ENCODE measurements at regions not wholly inside any gene's neighbourhood (a gene's known extent, or its start where the extent isn't known, plus 50 kb on each side); places are given as distances from the start of the nearest gene placed in this dataset.

DNA sequence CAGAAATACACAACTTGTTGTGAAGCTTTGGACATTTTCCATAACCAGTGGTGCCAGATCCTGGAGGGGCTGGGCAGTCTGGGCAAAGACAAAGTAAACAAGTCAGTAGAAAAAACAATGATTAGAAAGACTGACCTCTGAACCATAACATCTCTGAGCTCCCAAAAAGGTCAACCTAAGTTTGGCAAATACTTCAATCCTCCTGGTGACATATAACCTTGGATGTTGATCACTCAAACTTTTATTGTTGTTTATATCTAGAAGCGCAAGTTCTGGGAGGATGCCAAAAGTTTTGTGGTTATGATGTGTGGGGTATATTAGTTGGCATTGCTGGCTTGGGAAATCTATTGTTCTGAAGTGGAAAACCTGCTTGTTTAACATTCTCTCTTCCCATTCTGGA, 257.7 kb downstream of the DIPK2A start:
- no peak for DNase-seq (ENCODE audit: low spot score)

DNA sequence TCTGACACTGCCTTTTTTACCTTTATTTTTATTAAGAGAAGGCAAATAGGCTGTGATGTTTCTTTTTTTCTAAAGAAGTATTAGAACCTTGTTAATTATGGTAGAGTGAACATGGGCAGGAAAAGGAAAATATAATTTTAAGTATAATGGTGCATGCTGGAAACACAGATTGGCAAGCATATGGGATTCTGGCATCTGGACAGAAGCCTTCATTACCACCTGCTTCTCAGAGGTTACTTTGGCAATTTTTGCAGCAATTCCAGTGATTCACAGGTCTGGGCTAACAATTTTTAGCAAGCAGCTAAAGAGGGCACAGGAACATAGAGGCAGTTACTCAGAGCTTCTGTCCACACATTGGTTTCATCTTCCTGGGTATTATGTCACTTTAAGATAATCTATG, 258.3 kb downstream of the DIPK2A start:
- no peak for DNase-seq (ENCODE audit: low spot score)

DNA sequence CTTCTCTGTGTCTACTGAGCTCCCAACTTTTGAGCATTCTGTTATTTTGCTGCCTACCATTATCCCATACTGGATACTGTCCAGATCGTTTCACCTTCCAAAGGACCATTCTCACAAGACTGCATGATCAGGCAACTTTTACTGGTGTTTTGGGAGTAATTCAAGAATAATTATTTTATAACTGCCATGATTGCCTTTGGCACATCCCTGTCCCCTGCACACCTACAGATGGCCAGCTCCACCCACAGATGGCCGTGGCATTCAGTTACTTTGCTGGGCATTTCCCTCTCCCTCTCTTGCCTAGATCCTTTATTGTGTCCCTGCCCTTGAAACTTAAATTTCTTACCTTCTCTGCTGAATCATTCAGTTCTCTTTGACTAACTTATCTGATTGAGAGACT, 263.9 kb downstream of the DIPK2A start:
- DNase-seq (ENCODE audit: low spot score): no peak

GRCh38 chr3:144237351-144237750, 265.7 kb downstream of the DIPK2A start:
- DNase-seq (ENCODE audit: low spot score): no peak

GRCh38 chr3:144241404-144241803, 269.8 kb downstream of the DIPK2A start:
- DNase-seq (ENCODE audit: low spot score): no peak

DNA sequence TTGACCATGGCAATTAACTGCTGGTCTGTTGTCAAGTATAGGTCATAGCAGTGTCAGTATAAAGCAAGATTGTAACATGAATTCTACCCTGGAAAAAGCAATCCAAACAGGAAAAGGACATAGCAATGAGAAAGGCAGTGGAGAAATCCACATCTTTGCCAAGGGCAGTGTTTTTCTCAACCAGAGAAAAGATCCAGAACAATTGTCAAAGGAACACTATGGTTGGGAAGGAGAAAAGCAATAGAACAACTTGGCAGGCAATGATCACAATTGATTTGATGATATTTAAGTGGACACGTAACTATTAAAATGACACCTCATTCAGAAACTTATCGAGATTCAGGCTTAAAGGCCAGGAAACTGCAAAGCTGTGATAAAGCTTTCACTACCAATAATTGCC, 271.1 kb downstream of the DIPK2A start:
- DNase-seq (ENCODE audit: low spot score): no peak

DNA sequence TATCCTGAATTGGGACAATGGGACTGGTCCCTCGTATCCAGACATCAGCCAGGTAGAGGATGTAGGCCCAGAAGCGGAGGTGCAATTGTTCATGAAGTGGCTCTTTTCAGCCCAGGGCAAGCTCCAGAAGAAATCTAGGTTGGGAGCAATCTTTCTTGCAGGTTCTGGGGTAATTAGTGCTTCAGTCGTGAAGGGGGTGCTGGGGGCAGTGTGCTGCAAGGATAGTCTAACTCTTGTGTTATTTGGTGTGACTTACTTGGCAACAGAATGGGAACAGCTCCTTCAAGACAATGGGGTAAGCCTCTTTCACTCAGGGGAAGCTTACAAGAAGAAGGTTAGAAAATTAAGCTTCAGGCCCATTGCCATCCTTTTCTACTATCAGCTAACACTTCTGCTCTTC, 273.0 kb downstream of the DIPK2A start:
- DNase-seq (ENCODE audit: low spot score): peak; percentile 31

DNA sequence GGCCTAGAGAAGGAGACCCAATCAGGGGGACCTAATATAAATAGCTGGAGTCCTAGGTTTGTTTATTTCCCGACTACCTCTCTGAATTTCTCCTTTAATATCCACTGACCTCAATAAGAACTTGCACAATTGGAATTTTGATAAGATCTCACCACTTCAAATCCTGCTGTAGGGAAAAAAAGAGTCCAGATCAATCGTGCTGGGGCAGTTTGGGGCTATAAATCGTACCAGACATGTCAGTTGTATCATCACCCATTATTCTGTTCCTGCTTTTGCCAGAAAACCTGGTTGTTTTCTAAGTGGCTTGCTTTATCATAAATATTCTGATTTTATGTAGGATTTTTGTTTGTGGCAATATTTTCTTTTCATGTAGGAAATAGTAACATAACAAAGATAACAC, 281.3 kb downstream of the DIPK2A start:
- DNase-seq (ENCODE audit: low spot score): no peak

DNA sequence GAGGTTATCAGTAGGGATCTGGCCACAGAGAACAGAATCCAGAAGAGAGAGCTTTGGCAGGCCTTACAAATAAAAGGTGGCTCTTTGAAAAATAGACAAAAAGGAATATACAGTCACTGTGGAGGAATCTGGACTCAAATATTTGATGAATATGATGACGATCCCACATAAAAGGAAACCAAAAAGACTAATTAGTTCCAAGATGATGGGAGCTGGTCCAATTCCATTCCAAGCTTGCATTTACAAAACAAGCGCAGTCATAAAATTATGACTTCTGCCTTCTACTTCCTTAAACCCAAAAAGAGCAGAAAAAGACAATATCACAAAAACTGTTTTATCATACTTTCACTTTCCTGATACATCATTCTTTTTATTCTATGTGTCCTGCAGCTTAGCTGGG, 285.8 kb downstream of the DIPK2A start:
- DNase-seq (ENCODE audit: low spot score): no peak

DNA sequence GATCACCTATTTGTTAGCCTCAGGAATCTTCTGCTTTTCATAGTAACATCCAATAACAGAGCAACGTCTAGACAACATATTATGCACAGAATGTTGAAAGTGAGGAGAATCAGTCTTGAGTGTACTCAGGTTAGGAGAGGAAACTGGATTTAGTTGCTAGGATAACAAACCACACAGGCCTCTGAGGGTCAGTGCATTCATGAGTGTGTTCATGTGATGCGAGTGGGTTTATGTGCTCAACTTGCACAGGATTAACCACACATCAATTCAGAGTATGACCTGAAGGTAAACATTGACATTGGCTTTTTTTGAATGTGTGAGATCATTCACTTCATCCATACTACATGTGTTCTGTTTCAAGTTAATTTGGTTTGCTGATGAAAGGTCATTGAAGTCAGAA, 287.6 kb downstream of the DIPK2A start:
- DNase-seq (ENCODE audit: low spot score): no peak

DNA sequence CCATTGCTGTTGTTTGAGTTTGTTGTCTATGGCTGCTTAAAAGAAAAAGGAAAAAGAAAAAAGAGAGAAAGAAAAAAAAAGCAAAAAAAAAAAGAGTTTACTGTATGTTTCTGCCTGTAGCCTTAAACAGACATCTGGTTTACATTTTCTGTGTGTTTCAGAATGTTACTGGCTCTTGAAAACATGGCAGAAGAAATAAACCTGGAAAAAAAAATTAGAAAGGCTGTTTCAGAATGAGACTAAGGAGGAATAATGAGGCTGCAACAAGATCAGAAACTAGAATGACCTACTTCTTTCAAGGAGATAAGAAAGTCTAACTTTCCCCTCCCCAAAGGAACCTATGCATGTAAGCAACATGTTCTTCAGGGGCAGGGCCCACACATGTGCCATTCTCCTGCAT, 292.1 kb downstream of the DIPK2A start:
- no peak for DNase-seq (ENCODE audit: low spot score)

DNA sequence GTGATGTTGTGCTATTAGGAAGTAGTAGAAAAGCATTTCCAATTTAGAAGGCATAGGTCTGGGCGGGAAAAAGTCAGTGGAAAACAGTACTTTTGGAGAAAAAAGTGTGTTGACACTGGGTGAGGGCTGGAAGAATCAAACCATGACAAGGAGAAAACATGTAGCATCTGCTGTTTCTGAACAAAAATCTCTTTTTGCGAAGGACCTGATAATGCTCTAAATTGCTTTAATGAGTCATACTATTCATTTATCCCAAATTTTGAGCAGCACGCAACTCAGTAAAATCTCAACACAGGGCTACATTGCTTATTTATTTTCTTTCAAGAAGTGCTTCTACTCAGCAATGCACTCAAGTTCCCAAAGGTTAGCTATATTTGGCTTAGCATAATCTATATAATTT, 292.7 kb downstream of the DIPK2A start:
- no peak for DNase-seq (ENCODE audit: low spot score)

GRCh38 chr3:144264794-144265193, 293.2 kb downstream of the DIPK2A start:
- DNase-seq (ENCODE audit: low spot score): no peak

DNA sequence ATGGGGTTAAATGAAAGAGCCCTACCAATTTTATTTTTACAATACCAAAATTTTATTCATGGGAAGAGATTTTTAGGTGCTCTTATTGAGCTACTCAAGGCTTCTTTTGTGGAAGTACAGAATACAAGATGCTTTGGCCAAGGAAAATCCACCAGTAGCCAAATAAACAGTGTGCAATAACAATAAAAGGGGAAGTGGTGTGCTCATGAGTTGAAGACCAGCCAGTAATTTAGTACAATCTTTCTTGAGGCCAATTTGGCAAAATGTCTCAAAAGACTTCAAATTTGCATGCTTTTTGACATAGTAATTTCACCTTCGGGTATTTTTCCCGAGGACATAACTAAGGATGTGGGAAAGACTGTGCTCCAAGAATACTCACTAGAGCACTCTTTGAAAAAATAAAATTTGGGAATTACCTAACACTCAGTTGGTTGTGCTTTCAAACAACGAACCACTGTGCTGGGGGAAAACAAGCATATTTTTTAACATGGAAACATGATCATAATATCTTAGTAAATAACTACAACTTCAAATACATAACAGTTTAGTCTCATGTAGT, 294.0 kb downstream of the DIPK2A start:
- DNase-seq (ENCODE audit: low spot score): no peak

DNA sequence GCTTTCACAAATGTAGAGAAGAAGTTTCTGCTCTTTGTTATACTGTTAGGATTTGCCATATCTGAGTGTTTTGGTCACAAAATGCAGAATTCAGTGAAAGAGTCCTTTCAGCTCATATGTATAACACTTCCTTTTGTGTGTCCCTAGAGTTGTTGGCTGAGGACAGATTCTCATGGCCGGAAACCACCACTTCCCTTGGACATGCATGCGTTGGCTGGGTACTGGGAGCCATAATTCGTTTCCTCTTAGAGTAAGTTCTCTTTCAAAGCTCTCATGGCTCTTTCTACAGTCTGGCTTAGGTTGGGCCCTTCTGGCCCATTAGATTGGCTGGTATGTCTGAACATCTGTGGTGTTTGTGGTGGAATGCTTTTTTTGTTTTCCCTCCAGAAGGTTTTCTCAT, 298.5 kb downstream of the DIPK2A start:
- DNase-seq (ENCODE audit: low spot score): no peak

GRCh38 chr3:144272680-144273079, 301.1 kb downstream of the DIPK2A start:
- DNase-seq (ENCODE audit: low spot score): no peak

- no peak for DNase-seq (ENCODE audit: low spot score)
Measured at GRCh38 chr3:144273601-144274000, 302.0 kb downstream of the DIPK2A start.

DNA sequence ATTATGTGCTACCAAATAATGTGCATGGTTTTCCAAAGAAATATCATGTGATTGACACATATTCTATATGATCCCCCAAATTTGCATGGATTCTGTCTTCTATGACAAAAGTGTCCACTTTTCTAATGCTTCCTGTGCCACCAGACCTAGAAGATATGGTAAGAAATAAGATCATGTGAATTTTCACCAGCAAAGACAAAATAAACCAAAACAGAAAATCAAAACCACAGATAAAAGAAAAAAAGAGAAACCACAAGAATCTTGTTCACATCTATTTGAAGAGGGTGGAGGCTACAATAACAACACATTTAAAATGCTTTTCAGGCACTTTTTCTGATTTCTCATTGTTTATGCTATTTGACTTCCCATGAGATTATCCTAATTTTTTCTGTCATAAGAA, 303.4 kb downstream of the DIPK2A start:
- no peak for DNase-seq (ENCODE audit: low spot score)

DNA sequence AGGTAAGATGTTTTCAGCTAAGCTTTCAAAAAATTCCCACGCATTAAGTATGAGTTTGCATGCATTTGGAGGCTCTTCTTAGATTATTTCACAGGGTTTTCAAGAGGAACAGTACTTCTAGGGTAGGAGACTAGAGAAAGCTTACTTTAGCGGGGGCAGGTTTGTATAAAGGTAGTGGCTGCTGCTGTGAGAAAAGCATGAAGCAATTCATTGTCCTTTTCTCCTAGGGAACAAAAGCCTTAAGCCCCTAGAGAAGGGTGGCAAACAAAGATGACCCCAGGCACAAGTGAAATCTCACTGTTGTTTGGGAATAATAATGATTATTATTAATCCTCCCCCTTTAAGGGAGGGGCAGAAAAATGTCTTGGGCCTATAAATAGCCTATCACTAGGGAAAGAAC, 310.7 kb downstream of the DIPK2A start:
- no peak for DNase-seq (ENCODE audit: low spot score)

- DNase-seq (ENCODE audit: low spot score): no peak
Measured at GRCh38 chr3:144286235-144286910, 314.8 kb downstream of the DIPK2A start.

GRCh38 chr3:144287001-144287400, 315.4 kb downstream of the DIPK2A start:
- no peak for DNase-seq (ENCODE audit: low spot score)

DNA sequence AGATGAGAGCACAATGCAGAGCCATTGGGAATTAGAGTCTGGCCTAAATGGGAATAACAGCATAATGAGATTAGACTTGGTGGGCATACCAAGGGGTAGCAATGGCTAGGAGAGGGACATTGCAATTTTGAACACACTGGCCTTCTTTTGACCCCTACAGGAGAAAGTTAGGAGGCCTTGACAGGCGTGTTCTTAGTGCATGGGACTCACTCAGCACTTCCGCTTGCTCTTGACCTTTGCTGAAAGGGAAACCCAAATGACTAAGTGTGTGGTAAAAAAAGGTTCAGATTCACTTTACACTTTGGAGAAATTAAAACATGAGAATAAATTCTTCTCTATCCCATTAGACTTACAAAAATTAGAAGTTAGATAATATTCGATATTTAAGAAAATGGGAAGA, 317.4 kb downstream of the DIPK2A start:
- no peak for DNase-seq (ENCODE audit: low spot score)

DNA sequence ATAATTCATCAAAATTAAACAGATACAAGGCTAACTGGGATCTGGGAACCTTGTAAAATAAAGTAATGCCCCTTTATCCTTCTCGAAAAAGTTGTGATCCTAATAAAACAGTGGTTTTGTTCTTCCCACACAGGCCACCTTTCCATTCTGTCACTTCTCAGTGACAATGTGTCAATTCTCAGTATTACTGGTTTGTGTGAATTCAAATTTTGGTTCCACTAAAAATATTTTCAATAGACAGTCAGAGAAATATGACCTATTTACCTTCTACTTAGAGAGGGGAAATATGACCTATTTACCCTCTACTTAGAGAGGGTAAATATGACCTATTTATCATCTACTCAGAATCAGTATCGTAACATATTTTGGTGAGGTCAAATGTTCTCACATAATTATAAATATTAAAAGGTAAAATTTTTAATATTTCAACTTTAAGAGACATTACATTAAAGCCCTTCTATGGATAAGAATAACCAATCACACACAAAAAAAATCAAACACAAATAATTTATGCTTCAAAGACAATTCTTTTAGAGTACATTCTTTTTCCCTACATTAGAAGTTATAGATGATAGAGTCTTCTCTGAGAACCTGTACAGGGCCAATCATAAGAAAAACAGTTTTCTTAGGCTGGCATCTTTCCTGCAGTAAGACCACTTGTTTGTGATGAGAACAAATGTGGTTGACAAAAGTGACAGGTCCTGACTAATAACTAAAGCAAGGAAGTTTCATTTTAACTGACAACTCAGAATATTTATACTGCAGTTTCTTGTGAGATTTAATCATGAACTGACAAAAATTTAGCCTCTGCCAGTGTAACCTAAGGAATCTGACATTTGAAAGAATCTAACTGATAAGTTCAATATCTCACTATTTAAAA, 323.3 kb downstream of the DIPK2A start:
- no peak for DNase-seq (ENCODE audit: low spot score)

Measured in NAMALWA (cell line).